ENCODE measurements at regions not wholly inside any gene's neighbourhood (a gene's known extent, or its start where the extent isn't known, plus 50 kb on each side); places are given as distances from the start of the nearest gene placed in this dataset.

DNA sequence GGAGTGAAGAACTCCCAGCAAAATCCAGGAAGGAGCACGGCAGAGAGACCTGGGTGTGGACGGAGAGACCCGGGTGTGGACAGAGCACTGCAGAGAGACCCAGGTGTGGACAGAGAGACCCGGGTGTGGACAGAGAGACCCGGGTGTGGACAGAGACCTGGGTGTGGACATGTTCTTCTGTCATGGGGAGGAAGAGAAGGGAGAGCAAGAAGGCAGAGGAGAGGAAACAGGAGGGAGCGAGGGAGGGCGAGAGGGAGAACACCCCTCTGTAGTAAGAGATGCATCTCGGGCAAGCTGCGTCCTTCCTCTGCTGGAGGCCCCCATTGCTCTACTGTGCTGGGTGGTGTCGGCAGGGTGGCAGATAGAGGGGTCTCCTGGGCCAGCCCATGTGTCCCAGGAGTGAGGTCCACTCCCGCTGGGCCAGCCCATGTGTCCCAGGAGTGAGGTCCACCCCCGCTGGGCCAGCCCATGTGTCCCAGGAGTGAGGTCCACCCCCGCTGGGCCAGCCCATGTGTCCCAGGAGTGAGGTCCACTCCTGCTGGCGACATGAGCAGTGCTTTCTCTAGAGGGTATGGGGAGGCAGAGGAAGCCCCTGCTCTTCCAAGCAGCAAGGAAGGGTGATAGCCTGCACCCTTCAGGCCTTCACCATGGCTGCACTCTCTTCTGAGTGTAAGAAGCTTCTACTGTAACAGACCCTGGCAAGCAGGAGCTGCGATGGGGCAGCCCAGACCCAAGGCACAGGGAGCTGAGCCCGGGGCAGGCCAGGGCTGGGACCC, 934.2 kb downstream of the BRD1 start:
- DNase-seq, result no peak

DNA sequence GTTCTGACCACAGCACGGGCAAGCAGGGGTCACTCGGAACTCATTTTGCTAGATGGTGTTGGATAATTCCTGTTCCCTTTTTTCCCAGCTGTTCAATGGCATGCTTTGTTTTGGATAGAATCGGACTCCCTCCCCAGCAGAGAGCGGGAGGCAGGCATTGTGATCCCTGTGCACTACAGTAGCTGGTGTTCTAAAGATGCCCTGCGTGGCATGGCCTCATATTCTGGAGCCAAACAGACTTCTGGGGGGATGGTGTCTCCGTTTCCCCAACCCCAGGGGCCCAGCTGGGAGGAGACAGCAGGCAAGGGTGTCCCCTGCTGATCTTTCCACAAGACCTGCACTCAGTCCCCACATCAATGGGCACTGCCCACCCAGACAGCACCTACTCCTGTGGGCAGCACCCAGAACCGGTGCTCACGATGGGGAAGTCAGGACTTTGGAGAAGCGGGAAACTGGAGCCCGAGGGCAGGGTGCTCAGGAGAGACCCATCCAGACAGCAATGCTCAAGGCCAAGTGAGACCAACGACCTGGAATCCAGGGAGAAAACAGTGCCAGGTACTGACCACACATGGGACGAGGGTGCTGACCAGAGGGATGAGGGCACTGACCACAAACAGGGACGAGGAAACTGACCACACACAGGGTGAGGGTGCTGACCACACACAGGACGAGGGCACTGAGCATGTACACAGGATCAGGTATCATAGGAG, 934.9 kb downstream of the BRD1 start:
- DNase-seq, result no peak

- no peak for DNase-seq
Observed at GRCh38 chr22:48891688-48892577, 935.7 kb downstream of the BRD1 start.

GRCh38 chr22:48890693-48891554, 936.7 kb downstream of the BRD1 start:
- DNase-seq, result no peak

DNA sequence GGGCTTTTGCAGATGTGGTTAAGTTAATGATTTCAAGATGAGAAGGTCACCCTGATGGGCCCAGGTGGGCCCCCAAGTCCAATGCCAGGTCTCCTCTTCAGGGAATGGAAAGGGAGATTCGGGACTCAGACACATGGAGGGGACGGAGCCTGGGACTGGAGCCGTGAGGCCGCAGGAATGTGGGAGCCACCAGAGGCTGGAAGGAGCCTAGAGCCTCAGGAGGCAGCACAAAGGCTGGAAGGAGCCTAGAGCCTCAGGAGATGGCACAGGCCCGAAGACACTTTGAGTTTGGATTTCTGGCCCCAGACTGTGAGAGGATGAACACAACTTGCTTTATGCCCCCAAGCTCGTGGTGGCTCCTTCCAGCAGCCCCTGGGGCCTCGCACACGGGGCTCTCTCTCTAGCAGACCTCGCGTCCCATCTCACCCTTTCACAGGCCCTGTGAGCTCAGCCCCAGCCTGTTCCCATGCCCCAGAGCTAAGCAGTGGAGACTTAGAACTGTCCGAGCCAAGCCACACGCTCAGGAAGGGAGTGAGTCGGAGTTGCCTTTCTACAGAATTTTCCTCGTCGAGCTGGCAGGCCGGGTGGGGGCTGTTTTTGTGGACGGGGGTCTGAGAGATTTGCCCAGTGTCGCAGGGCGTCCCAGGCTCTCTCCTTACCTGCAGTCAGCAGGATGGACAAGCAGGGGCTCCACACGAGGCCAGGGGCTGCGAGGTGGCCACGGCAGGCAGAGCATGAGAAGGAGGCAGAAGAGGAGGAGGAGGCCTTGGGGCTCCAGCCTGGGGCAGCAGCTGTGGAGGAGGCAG, 937.6 kb downstream of the BRD1 start:
- no peak for DNase-seq

DNA sequence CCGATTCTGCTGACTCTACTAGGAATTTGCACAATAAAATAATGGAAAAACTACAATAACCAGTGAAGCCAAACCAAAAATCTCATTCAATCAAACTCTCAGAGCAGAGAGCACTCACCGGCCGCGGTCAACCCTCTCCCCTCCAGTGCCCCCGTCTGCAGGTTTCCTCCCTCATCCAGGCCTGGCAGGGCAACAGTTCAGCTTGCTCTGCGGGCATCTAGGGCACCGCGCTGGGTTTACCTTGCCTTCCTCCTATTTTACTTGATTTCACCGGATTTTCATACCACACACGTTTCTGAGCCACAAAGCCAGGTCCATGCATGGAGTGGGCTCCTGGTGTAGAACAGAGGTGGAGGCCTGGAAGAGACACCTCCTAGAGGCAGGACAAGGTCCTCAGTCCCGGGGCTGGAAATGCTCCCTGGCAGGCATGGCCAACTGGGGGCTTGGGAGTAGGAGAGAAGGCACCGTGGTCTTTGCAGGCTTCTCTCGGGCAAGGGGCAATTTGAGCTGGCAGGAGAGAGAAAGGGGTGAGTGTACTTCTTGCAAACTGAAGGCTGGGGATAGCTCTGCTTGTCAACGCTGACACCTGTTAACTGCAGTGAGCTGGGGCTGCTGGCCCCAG, 938.4 kb downstream of the BRD1 start:
- DNase-seq, result no peak

DNA sequence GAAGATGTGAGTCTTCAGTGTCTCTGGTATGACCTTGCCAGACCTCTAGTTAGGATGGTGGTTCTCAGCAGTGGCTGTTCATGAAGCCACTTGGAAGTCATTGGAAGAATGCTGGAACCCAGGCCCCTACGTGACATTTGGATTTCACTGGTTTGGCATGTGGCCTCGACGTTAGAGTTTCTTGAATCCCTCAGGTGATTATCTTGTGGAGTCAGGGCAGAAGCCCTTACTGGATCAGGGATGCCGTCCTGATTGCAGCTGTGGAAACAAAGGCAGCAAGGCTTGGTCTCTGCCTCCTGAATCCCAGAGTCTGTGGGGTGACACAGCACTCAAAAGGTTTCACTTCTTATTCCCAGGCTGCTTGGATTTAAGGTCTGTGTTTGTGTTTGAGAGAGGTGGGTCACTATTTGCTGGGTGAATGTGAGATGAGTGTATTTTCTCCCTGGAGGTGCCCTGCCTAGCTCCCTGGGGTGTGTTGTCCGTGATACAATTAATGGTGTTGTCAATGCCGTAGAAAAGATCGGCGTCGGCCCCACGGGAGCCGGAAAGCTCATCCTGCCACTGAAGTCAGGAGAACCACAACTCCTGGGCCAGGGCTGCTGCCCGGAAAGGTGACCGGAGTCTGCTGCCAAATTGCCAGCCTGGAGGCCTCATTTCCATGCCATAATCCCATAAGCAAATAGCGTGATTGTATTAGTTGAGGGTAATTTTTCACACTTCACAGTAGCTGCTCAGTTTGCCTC, 939.0 kb downstream of the BRD1 start:
- DNase-seq, result no peak

- DNase-seq, result no peak
Observed at GRCh38 chr22:48887394-48888332, 940.0 kb downstream of the BRD1 start.

DNA sequence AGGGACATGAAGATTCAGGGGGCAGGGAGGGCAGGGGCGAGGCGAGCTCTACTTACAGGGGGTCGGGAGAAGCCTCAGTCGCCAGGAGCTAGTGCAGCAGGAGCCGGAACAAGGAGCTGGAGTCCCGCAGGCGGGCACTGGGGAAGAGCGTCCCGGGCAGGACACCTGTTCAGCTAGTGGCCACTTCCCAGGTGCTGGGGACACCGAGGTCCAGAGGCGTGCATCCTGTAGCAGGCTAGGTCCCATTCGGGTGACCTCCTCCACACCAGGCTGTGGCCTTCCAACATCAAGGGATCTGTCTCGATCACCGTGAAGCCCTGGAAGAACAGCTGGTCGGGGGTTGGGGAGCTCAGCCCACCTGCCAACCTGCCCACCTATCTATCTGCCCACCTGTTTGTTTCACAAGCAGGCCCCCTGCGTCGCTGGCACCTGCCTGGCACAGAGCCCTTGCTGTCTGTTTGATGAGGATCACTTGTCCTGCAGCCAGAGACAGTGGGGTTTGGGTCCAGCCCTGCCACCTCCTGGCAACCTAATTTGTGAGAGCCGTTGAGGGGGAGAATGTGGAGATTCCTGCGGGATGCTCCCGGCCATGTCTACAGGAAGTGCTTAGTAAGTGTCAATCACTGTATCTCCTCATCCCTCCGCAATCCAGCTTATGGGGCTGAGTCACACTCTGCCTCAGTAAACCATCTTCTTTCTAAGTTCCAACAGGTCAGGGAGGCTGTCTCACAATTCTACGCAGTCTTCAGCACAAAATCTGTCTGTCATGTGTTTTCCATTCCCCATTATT, 940.9 kb downstream of the BRD1 start:
- no peak for DNase-seq

- no peak for DNase-seq
Observed at GRCh38 chr22:48885919-48886305, 941.8 kb downstream of the BRD1 start.

GRCh38 chr22:48885271-48885918, 942.3 kb downstream of the BRD1 start:
- no peak for DNase-seq

DNA sequence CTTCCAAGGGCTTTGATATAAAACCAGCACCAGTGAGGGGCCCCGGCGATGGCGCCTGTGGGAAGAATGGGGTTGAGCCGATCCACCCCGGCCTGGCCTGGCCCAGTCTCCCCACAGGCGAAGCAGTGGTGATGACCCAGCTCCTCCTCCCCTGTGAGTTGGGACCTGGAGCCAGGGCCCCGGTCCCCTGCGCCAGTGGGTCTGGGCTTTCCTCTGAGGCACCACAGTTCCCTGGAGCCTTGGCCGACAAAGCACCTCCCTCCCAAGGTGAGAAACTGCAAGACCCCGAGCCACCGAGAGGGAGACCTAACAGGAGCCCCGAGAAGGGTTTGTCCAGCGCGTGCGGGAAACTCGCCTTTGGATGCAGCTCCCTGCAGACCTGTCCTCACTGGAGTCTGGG, 942.9 kb downstream of the BRD1 start:
- no peak for DNase-seq

GRCh38 chr22:48884324-48884723, 943.3 kb downstream of the BRD1 start:
- no peak for DNase-seq

GRCh38 chr22:48883211-48883960, 944.3 kb downstream of the BRD1 start:
- DNase-seq, result no peak

DNA sequence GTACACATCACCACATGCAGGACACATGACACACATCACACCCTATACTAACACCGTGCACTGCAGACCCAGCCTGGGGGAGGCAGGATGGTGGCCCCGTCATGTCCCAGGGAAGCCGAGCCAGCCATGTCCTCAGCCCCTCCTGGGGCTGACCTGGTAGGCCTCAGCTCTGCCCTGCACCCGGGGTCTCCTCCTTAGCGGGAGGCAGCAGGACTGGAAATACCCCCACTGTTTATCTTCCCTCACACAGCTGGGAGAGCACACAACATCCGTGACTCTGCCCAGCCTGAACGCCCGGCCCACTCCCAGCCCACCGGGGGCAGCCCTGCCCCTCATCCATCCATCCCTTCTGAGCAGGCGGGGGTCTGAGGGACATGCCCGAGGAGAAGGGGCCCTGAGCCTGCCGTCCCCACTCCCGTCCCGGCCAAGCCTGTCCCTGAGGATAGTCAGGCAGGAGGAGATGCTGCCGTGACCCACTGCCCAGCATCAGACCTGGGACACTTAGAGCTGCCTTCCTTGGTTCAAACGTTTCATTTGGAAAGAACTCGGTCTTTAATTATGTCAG, 945.0 kb downstream of the BRD1 start:
- no peak for DNase-seq

GRCh38 chr22:48881326-48881980, 946.2 kb downstream of the BRD1 start:
- DNase-seq, result no peak

Data from stimulated activated CD4-positive, alpha-beta T cell treated with anti-CD3 and anti-CD28 coated beads, Interleukin-12 subunit alpha, Interleukin-12 subunit beta, amount 100 ng/mL, for 4 hours (primary cell).